Mucosa of rectum (tissue), 2 donors: ENCODE measurements at regions not wholly inside any gene's neighbourhood (a gene's known extent, or its start where the extent isn't known, plus 50 kb on each side); places are given as distances from the start of the nearest gene placed in this dataset.

Experiments used
- H3K27ac ChIP-seq, 2 donors: one replicate each; pipeline ENCODE4 v1.7.0; 2013; ENCODE audit warnings: inconsistent platforms in 2 of 2, low read depth in 2 of 2, low read length in 2 of 2
- H3K27me3 ChIP-seq, 2 donors: one replicate each; pipeline ENCODE4 v1.7.0; 2013; ENCODE audit warnings: low read length in 2 of 2; ENCODE audit not compliant: control insufficient read depth in 2 of 2, insufficient read depth in 2 of 2
- H3K36me3 ChIP-seq, 2 donors: one replicate each; pipeline ENCODE4 v1.7.0; 2013; ENCODE audit warnings: low read length in 2 of 2; ENCODE audit not compliant: control insufficient read depth in 2 of 2, insufficient read depth in 2 of 2
- H3K4me1 ChIP-seq, 2 donors: one replicate each; pipeline ENCODE4 v1.7.0; 2013; ENCODE audit warnings: low read length in 2 of 2, mild to moderate bottlenecking in 1 of 2; ENCODE audit not compliant: control insufficient read depth in 2 of 2, insufficient read depth in 2 of 2
- H3K4me3 ChIP-seq, 2 donors: one replicate each; pipeline ENCODE4 v1.7.0; 2013; ENCODE audit warnings: low read length in 2 of 2
- H3K9ac ChIP-seq, 2 donors: one replicate each; pipeline ENCODE4 v1.7.0; 2013; ENCODE audit warnings: low read length in 2 of 2, low read depth in 1 of 2, mild to moderate bottlenecking in 1 of 2
- H3K9me3 ChIP-seq, 2 donors: one replicate each; pipeline ENCODE4 v1.7.0; 2013; ENCODE audit warnings: low read length in 2 of 2; ENCODE audit not compliant: control insufficient read depth in 2 of 2
- donor health status: healthy.
- donor health status: Normal muscosa, but diverticular disease.

DNA sequence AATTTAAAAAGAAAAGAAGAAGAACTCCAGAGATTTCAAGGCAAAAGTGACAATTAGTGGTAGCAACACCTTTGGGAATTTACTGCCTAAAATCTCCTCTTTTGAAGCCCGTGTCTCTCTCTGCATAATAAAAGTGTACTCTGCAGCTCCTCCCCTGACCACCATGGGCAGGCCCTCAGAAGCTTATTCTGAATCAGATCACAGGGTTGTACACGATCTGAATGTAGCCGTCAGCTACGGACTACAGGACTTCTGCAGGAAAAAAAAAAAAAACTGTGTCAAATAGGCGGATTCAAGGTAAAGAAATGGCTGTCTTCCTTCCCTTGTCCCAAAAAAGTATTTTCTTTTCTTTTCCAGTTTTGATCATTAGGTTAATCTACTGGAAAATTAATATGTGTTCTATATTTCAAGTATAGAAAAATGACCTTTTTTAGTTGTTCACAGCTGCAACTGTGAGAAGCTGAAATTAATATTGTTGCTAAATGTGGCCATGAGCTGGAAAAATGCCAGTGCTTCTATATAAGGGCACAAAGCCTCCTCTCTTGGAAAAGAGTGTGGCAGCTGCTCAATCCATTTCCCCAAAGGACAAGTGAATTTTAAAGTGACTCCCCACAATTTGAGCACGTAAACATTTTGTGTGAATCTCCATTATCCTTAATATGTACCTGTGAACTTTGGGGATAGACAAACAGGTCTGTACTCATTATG, 397.4 kb downstream of the C6orf118 start:
- Histone ChIP-seq H3K9ac (no peak overlapping the region), H3K4me1 (no peaks in the 10 kb centered on the region), H3K9me3 (peaks cover 0 to 3% of the 10 kb centered on the region in 2 donors), H3K36me3 (no peaks in the 10 kb centered on the region), H3K4me3 (no peak overlapping the region), H3K27ac (no peak overlapping the region), H3K27me3 (no peaks in the 10 kb centered on the region)

DNA sequence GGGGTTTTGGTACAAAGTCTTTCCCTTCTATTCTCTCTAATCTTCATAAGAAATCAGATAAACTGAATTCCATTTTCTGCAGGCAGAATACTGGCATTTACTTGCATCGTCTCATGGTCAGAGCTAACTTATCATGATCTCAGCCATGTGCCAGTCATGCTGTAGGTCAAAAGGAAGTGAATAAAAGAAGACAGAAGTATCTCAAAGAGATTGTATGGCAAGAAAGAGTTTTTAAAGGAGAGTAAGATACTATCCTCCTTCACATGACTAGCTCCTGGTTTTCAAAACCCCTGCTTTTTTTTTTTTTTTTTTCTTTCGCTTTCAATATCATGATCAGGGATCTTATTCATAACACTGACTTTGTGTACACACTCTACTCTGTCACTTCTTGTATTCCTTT, 398.3 kb downstream of the C6orf118 start:
- H3K9ac ChIP-seq: no peak overlapping the region
- no peak overlapping the region for H3K4me3 ChIP-seq

DNA sequence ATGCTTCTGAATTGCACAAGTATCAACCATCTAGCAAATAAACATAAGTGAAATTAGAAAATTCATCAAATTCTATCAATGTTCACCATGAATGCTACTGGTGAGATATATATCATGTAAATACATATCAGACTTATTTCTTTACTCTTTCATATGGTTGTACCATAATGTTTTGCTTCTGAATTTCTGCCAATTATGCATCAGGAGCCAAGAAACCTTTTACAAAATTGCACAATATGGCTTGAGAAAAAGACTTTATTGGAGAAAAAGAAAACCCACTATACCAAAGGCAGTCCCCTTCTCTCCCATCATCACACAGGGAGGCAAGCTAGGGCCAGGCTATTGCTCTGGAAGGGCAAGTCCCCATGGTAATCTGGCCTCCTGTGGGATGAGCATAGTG, 402.6 kb downstream of the C6orf118 start:
- Histone ChIP-seq H3K27ac (no peak overlapping the region), H3K9me3 (no peaks in the 10 kb centered on the region), H3K36me3 (no peaks in the 10 kb centered on the region), H3K9ac (no peak overlapping the region), H3K27me3 (no peaks in the 10 kb centered on the region), H3K4me1 (no peaks in the 10 kb centered on the region), H3K4me3 (no peak overlapping the region)

More for the DNA sequence above, 398.3 kb downstream of the C6orf118 start:
- Histone ChIP-seq H3K36me3 (no peaks in the 10 kb centered on the region), H3K27me3 (no peaks in the 10 kb centered on the region), H3K4me1 (no peaks in the 10 kb centered on the region), H3K27ac (no peak overlapping the region), H3K9me3 (no peaks in the 10 kb centered on the region)

DNA sequence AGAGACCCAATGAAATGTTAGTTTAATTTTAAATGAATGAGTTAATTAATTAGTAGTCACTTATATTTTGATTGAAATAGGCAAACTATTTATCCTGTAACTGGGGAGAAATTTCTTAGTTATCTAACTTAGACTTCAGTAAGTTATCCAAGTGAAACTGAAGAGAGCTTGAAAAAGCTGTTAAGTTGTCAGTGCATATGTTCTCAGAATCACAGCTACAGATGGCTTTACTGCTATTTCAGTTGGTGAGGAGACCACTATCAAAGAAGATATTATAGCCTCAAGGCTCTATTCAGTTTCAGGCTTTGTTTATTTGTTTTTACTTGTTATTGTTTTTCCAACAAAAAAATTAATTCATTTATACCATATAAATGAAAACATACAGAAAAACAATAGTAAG, 404.1 kb downstream of the C6orf118 start:
- no peak overlapping the region for H3K27ac ChIP-seq
- no peaks in the 10 kb centered on the region for H3K9me3 ChIP-seq
- no peaks in the 10 kb centered on the region for H3K27me3 ChIP-seq
- no peaks in the 10 kb centered on the region for H3K4me1 ChIP-seq
- H3K4me3 ChIP-seq: no peak overlapping the region
- H3K9ac ChIP-seq: no peak overlapping the region
- H3K36me3 ChIP-seq: no peaks in the 10 kb centered on the region

DNA sequence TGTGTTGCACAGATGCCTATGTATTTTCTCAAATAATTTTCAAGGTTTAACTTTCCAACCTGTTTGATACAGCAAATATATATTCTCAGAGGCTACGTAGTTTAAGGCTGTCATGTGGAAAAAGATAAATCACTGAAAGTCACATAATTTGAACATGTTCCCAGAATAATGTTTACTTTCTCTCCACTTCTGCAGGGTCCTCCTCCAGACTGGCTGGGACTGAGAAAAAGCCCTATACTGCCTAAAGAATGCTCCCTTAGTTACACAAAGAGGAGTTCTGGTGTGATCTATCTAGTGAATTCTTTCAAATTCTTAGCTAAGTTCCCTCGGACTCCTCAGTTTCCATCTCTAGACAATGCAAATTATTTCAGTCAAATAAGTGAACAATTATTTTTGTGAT, 411.0 kb downstream of the C6orf118 start:
- Histone ChIP-seq H3K4me1 (no peaks in the 10 kb centered on the region), H3K9me3 (no peaks in the 10 kb centered on the region), H3K27me3 (no peaks in the 10 kb centered on the region), H3K27ac (no peak overlapping the region), H3K36me3 (no peaks in the 10 kb centered on the region), H3K9ac (no peak overlapping the region), H3K4me3 (no peak overlapping the region)

DNA sequence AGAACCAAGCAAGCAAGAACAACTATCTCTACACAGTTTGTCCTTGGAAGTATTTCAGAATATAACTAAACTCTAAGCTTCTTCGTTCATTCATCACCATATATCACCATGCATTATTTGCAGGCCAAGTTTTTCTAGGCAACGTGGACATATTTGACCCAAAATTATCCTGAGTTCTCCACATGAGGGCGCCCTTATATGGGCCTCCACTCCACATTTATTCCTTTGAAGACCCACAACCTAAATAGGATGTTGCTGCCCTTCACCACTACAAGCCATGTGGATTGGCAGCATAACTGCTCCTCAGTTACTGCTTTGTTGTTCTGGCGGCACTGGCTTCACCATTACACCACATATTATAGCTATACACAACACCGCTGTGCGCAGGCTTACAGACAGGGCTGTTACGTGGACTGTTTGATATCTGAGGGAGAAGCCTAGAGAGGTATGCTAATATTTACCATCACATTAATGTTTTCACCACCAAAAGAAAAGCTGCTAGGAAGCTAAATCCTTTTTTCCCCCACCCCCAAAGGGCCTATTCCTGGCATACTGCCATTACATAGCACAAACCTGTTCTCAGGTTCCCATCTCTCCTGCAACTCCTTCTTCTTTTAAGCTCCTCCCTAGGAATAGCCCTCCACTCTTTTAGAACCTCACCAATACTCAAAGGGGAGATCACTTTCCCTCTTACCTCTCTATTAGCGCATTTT, 411.7 kb downstream of the C6orf118 start:
- Histone ChIP-seq H3K9ac (no peak overlapping the region), H3K36me3 (no peaks in the 10 kb centered on the region), H3K4me3 (no peak overlapping the region), H3K9me3 (no peaks in the 10 kb centered on the region), H3K4me1 (no peaks in the 10 kb centered on the region), H3K27me3 (no peaks in the 10 kb centered on the region), H3K27ac (no peak overlapping the region)

DNA sequence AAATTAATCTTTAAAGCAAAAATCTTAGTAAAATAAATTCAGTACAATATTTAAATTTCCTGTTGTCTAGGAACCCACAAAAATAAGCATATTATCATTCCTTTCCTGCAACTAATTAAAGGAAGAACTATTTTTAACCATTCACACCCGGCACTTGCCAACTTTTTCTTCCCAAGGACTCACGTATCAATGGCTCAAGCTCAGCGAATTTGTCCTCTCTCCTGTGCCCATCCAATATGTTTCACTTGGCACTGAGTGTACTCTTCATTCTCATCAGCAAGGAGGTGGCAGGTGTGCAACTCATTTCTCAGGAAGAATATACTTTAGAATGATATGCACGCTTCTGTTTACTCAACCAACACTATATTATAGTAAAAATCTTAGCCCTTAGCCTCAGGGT, 419.4 kb downstream of the C6orf118 start:
- Histone ChIP-seq H3K27me3 (no peaks in the 10 kb centered on the region), H3K36me3 (no peaks in the 10 kb centered on the region), H3K9me3 (no peaks in the 10 kb centered on the region), H3K9ac (no peak overlapping the region), H3K27ac (no peak overlapping the region), H3K4me1 (no peaks in the 10 kb centered on the region), H3K4me3 (no peak overlapping the region)

DNA sequence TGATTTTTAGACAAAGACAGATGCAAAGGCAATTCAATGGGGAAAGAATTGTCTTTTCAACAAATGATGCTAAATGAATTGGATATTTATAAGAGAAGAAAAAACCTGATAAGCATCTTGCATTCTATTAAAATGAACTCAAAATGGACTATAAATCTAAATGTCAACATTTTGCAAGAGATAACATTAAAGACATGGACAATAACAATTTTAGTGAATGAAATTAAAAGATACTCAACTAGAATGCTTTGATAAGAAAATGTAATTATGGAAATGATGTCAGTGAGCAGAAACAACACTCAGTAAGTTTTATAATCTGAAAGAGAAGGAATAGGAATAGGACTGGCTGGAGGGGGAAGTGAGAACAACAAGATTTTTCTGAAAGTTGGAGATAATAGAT, 421.7 kb downstream of the C6orf118 start:
- Histone ChIP-seq H3K4me3 (no peak overlapping the region), H3K9ac (no peak overlapping the region), H3K4me1 (no peaks in the 10 kb centered on the region), H3K9me3 (no peaks in the 10 kb centered on the region), H3K27ac (no peak overlapping the region), H3K36me3 (no peaks in the 10 kb centered on the region), H3K27me3 (no peaks in the 10 kb centered on the region)

DNA sequence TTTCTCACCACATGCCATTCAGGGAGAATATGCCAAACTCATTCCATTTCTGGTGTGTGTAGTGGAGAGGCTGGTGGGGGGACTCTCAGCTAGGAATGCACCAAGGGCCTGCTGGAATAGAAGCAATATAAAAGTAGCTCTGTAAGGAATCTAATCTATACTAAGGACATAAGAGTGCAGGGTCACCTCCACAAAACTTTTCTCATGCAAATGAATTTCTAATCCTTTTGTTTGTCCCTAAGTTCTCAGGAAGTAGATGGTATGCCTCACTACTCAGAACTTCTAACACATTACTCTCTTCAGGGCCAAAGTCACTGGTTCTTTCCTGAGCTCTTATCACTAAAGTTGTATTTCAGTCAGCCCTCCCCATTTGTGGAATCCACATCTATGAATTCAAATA, 427.2 kb downstream of the C6orf118 start:
- Histone ChIP-seq H3K9me3 (no peaks in the 10 kb centered on the region), H3K9ac (no peak overlapping the region), H3K27me3 (no peaks in the 10 kb centered on the region), H3K4me1 (no peaks in the 10 kb centered on the region), H3K27ac (no peak overlapping the region), H3K4me3 (no peak overlapping the region), H3K36me3 (no peaks in the 10 kb centered on the region)

DNA sequence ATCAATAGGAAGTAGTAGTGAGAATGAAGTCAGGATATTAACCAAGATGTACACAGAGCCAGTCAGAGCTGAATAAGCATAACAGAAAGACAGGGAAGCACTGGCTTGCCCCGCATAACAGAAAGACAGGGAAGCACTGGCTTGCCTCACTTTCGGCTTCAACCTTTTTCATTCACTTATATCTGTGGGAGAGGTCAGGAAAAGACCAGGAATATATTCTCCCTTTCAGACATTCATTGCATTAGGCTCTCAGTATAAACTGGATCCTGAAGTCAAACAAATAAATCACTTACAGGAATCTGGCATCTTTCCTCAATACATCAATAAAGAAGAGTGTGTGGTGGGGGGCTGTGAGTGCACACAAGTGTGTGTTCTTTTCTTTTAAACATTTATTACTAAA, 437.6 kb downstream of the C6orf118 start:
- H3K9ac ChIP-seq: no peak overlapping the region
- H3K27ac ChIP-seq: no peak overlapping the region
- H3K9me3 ChIP-seq: no peaks in the 10 kb centered on the region
- no peaks in the 10 kb centered on the region for H3K27me3 ChIP-seq
- no peak overlapping the region for H3K4me3 ChIP-seq
- no peaks in the 10 kb centered on the region for H3K36me3 ChIP-seq
- H3K4me1 ChIP-seq: no peaks in the 10 kb centered on the region
